ENCODE measurements at regions not wholly inside any gene's neighbourhood (a gene's known extent, or its start where the extent isn't known, plus 50 kb on each side); places are given as distances from the start of the nearest gene placed in this dataset.

DNA sequence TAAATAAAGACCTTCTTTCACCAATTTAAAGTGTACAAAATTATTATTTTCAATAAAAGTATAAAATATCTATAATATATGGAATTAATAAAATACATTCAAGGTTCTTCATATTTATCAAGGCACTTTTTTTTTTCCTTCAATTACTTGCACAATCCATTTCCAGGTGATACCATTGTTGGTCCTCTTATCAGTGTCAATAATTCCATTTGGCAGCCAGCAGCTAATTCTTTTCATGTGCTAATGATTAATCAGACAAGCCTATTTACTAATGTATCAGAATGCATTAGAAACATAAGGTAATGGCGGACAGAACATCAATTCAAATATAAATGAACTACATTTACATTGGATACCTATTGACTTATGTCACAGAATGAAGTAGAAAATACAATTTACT is 622.2 kb downstream of the TOX3 start:
- TF ChIP-seq, protein P1, sequence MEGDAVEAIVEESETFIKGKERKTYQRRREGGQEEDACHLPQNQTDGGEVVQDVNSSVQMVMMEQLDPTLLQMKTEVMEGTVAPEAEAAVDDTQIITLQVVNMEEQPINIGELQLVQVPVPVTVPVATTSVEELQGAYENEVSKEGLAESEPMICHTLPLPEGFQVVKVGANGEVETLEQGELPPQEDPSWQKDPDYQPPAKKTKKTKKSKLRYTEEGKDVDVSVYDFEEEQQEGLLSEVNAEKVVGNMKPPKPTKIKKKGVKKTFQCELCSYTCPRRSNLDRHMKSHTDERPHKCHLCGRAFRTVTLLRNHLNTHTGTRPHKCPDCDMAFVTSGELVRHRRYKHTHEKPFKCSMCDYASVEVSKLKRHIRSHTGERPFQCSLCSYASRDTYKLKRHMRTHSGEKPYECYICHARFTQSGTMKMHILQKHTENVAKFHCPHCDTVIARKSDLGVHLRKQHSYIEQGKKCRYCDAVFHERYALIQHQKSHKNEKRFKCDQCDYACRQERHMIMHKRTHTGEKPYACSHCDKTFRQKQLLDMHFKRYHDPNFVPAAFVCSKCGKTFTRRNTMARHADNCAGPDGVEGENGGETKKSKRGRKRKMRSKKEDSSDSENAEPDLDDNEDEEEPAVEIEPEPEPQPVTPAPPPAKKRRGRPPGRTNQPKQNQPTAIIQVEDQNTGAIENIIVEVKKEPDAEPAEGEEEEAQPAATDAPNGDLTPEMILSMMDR (IDR thresholded peaks at IDR 0.05; ENCODE audit: insufficient read depth, low read depth, low read length): no peak

DNA sequence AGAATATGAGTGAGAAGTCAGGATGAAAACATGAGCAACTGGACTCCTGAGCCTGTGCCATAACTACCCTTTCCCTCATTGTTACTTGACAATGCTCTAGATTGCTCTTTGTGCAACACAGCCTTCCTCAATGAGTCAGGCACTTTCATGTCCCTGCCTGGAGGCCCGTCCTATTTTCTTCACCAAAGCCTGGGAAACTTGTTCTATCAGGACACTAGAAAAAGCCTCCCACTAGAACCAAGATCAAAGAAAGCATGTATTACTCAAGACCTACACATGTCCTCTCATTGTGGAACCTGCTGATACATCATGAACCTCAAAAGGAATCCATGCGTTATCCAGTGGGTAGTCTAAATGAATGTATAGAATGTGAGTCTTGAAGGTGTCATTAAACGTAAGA is 624.5 kb downstream of the TOX3 start:
- ChIA-PET CTCF (no interaction called here), POLR2A (no interaction called here)
- Histone ChIP-seq H3K27me3 (ENCODE audit: control insufficient read depth, insufficient read depth, low read length) (no peaks in the 10 kb centered on the region), H3K4me3 (ENCODE audit: low read depth, low read length) (no peak overlapping the region), H3K36me3 (ENCODE audit: control insufficient read depth, insufficient read depth, low read length) (no peaks in the 10 kb centered on the region)
- no peak for DNase-seq (ENCODE audit: low read depth)
- TF ChIP-seq, protein P1 (IDR thresholded peaks at IDR 0.05; ENCODE audit: insufficient read depth, low read depth, low read length): no peak

More for the DNA sequence above, 622.2 kb downstream of the TOX3 start:
- ChIA-PET CTCF (interaction anchor here (1.4 kb wide), 1 partner anchor 11 kb away, joined by 4 read pairs; no protein-coding TSS in a partner anchor), POLR2A (no interaction called here)
- Histone ChIP-seq H3K36me3 (ENCODE audit: control insufficient read depth, insufficient read depth, low read length) (no peaks in the 10 kb centered on the region), H3K27me3 (ENCODE audit: control insufficient read depth, insufficient read depth, low read length) (no peaks in the 10 kb centered on the region), H3K4me3 (ENCODE audit: low read depth, low read length) (no peak overlapping the region)
- no peak for DNase-seq (ENCODE audit: low read depth)

GRCh38 chr16:51919736-51920135 is 627.2 kb downstream of the TOX3 start:
- no peaks in the 10 kb centered on the region for H3K27me3 ChIP-seq (ENCODE audit: control insufficient read depth, insufficient read depth, low read length)
- TF ChIP-seq, protein P1 (IDR thresholded peaks at IDR 0.05; ENCODE audit: insufficient read depth, low read depth, low read length): no peak
- no peak for DNase-seq (ENCODE audit: low read depth)
- H3K4me3 ChIP-seq (ENCODE audit: low read depth, low read length): no peak overlapping the region
- CTCF ChIA-PET: interaction anchor here (1.1 kb wide), 1 partner anchor 92 kb away, joined by 3 read pairs; no protein-coding TSS in a partner anchor
- no peaks in the 10 kb centered on the region for H3K36me3 ChIP-seq (ENCODE audit: control insufficient read depth, insufficient read depth, low read length)
- POLR2A ChIA-PET: no interaction called here

GRCh38 chr16:51916814-51917213 is 630.1 kb downstream of the TOX3 start:
- no peak overlapping the region for H3K4me3 ChIP-seq (ENCODE audit: low read depth, low read length)
- DNase-seq (ENCODE audit: low read depth): no peak
- TF ChIP-seq, protein P1 (IDR thresholded peaks at IDR 0.05; ENCODE audit: insufficient read depth, low read depth, low read length): no peak
- no peaks in the 10 kb centered on the region for H3K36me3 ChIP-seq (ENCODE audit: control insufficient read depth, insufficient read depth, low read length)
- no peaks in the 10 kb centered on the region for H3K27me3 ChIP-seq (ENCODE audit: control insufficient read depth, insufficient read depth, low read length)
- ChIA-PET POLR2A (no interaction called here), CTCF (no interaction called here)

DNA sequence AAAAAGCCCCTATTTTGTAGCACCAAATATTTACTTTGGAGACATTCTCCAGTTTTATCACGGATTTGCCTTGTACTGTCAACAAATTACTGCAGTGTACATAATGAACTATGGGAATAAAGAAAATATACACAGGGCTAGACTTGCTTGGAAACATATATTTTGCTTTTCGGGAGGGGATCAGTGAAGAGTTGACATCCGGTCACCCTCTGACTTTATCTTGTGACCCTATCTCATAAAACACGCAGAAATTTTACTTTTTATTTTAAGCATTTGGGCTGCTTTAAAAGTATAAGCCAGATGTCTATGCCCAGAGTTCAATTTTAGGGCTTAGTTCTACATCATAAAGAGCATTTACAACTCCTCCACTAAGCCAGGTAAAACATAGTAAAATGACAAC is 630.7 kb downstream of the TOX3 start:
- no peaks in the 10 kb centered on the region for H3K36me3 ChIP-seq (ENCODE audit: control insufficient read depth, insufficient read depth, low read length)
- POLR2A ChIA-PET: no interaction called here
- no peak overlapping the region for H3K4me3 ChIP-seq (ENCODE audit: low read depth, low read length)
- no peaks in the 10 kb centered on the region for H3K27me3 ChIP-seq (ENCODE audit: control insufficient read depth, insufficient read depth, low read length)
- TF ChIP-seq, protein P1 (IDR thresholded peaks at IDR 0.05; ENCODE audit: insufficient read depth, low read depth, low read length): no peak
- no peak for DNase-seq (ENCODE audit: low read depth)
- CTCF ChIA-PET: no interaction called here

All from BJ (cell line).